HAP-1 (cell line): ENCODE measurements at regions not wholly inside any gene's neighbourhood (a gene's known extent, or its start where the extent isn't known, plus 50 kb on each side); places are given as distances from the start of the nearest gene placed in this dataset.
"Not testable (repeated sequence)": the region's sequence is repeated elsewhere in the genome, so short reads cannot be mapped to it uniquely, and the experiment has no call there.

Source experiments
- DNase-seq, 2 experiments: peaks; one replicate each; pipeline ENCODE4 v3.0.0-alpha.2; 2016 to 2020; ENCODE audit warnings: low spot score in 2 of 2
- H3K27me3 ChIP-seq: fragments of 250-450 bp; sonication (Bioruptor Pico); 2 replicates; pipeline ENCODE4 v1.5.1; 2020; ENCODE audit warnings: low read depth, mild to moderate bottlenecking, moderate library complexity
- H3K36me3 ChIP-seq: fragments of 250-450 bp; sonication (Bioruptor Pico); replicated peaks from 2 replicates; pipeline ENCODE4 v1.5.1; 2020; ENCODE audit warnings: mild to moderate bottlenecking
- H3K4me1 ChIP-seq: fragments of 250-450 bp; sonication (Bioruptor Pico); 2 replicates; pipeline ENCODE4 v1.5.1; 2020; ENCODE audit warnings: mild to moderate bottlenecking
- H3K4me3 ChIP-seq: fragments of 250-450 bp; sonication (Bioruptor Pico); 2 replicates; pipeline ENCODE4 v1.5.1; 2020; ENCODE audit warnings: mild to moderate bottlenecking, moderate library complexity
- H3K9me3 ChIP-seq: fragments of 250-450 bp; sonication (Bioruptor Pico); 2 replicates; pipeline ENCODE4 v1.5.1; 2020; ENCODE audit warnings: mild to moderate bottlenecking, moderate library complexity
- in situ Hi-C: fragments of 300-500 bp; cut with MboI; formaldehyde crosslinking; loops from 3 replicates; pipeline ENCODE4 v1.14.3; 2020; ENCODE audit warnings: low sequenced_read_pairs, inconsistent platforms, mixed read lengths

DNA sequence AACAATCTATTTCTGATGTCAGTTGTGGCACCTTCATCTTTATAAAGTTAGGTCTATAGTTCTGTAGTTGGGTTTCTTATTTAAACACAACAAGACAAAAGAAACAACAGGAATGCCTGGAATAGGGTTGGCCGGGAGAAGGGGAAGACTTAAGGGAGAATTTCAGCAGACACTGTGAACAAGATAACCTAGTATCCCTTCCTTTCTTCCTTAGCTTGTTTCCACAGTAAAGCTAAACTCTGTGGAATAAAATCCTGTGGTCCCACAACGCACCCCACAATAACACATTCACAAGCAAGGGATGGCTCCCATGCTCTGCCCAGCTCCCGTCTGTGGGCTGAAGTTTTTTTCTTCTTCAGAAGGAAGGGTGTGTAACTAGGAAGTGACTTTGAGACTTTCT lies 124.9 kb upstream of the SMARCA2 start:
- H3K9me3 ChIP-seq = no peaks in the 10 kb centered on the region; the same call in 1 of the 2 replicates
- H3K27me3 ChIP-seq = 0 out of 2 replicates have a peak, but pooled peaks cover 3% of the 10 kb centered on the region
- H3K36me3 ChIP-seq = no peaks in the 10 kb centered on the region
- no peak for DNase-seq
- in situ Hi-C loops = no loop called here
- no peak overlapping the region for H3K4me3 ChIP-seq
- H3K4me1 ChIP-seq = no peaks in the 10 kb centered on the region

- Histone ChIP-seq H3K4me1 (no peaks in the 10 kb centered on the region), H3K27me3 (0 out of 2 replicates have a peak, but pooled peaks cover 3% of the 10 kb centered on the region), H3K9me3 (no peaks in the 10 kb centered on the region; the same call in 1 of the 2 replicates), H3K36me3 (no peaks in the 10 kb centered on the region), H3K4me3 (no peak overlapping the region)
- DNase-seq = no peak
- in situ Hi-C loops = no loop called here
These were observed 124.3 kb upstream of the SMARCA2 start for GRCh38 chr9:1890816-1891215.

- DNase-seq, H3K36me3 ChIP-seq, H3K4me1 ChIP-seq, H3K4me3 ChIP-seq, H3K9me3 ChIP-seq, in situ Hi-C loops, H3K27me3 ChIP-seq: not testable (repeated sequence)
These were observed 112.0 kb upstream of the SMARCA2 start for GRCh38 chr9:1903080-1903704.

- Histone ChIP-seq H3K4me3 (no peak overlapping the region), H3K4me1 (no peaks in the 10 kb centered on the region), H3K27me3 (no peaks in the 10 kb centered on the region), H3K9me3 (no peaks in the 10 kb centered on the region), H3K36me3 (no peaks in the 10 kb centered on the region)
- no peak for DNase-seq
- in situ Hi-C loops = no loop called here
These were observed 107.7 kb upstream of the SMARCA2 start for GRCh38 chr9:1907465-1907864.

GRCh38 chr9:1909322-1909721 lies 105.8 kb upstream of the SMARCA2 start:
- in situ Hi-C loops = no loop called here
- H3K36me3 ChIP-seq = no peaks in the 10 kb centered on the region
- H3K9me3 ChIP-seq = no peaks in the 10 kb centered on the region
- H3K27me3 ChIP-seq = peaks cover 4% of the 10 kb centered on the region
- H3K4me1 ChIP-seq = no peaks in the 10 kb centered on the region
- no peak for DNase-seq
- H3K4me3 ChIP-seq = no peak overlapping the region

DNA sequence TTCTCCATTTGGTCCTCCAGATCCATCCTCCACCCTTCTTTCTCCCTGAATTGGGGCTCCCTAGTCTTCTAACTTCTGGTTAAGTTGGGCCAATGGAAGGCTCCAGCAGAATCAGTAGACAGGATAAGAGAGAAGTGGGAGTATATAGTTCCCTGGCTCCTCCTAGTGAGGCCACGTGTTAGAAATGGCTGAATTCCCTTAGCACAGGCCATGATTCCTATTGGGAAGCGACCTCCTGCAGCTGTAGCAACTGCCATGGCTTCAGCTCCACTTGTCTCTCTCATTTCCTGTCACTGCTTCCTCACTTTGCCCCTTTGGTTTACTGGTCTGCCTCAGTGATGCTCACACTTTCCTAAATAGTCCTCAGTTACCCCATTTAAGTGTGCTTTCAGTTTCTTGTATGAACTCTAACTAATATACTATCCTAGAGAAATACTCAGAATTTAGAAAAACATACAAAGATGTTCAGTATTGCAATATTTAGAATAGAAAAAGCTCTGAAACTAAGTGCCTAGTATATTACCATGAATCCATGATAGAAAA lies 104.8 kb upstream of the SMARCA2 start:
- in situ Hi-C loops = no loop called here
- Histone ChIP-seq H3K4me1 (no peaks in the 10 kb centered on the region), H3K27me3 (peaks cover 4% of the 10 kb centered on the region), H3K9me3 (no peaks in the 10 kb centered on the region), H3K36me3 (no peaks in the 10 kb centered on the region), H3K4me3 (no peak overlapping the region)
- no peak for DNase-seq

- Histone ChIP-seq H3K36me3 (no peaks in the 10 kb centered on the region), H3K9me3 (no peaks in the 10 kb centered on the region), H3K4me3 (no peak overlapping the region), H3K27me3 (peaks cover 4% of the 10 kb centered on the region), H3K4me1 (no peaks in the 10 kb centered on the region)
- no peak for DNase-seq
- in situ Hi-C loops = no loop called here
These were observed 101.4 kb upstream of the SMARCA2 start for GRCh38 chr9:1913631-1914330.

GRCh38 chr9:1916095-1916494 lies 99.1 kb upstream of the SMARCA2 start:
- no peaks in the 10 kb centered on the region for H3K4me1 ChIP-seq
- H3K4me3 ChIP-seq = no peak overlapping the region
- no peaks in the 10 kb centered on the region for H3K36me3 ChIP-seq

DNA sequence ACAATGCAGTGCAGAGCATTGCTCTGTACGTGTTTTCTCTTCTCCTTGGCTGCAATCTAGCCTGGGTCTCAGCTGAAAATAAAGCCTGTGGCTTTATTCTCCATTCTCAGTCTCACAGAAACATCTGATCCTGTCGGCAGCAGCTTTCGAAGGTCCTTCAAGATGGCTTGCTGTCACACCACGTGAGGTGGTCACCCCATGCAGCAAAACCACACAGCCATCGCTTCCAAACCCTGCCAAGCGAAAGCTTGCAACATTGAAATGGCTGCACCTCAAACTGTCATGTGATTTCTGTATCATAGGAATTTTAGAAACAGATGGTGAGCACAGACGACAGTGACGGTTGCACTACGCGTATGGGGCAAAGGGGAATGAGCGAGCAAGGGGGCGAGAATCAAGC lies 98.5 kb upstream of the SMARCA2 start:
- no peaks in the 10 kb centered on the region for H3K4me1 ChIP-seq
- H3K9me3 ChIP-seq = no peaks in the 10 kb centered on the region
- H3K4me3 ChIP-seq = no peak overlapping the region
- DNase-seq = no peak
- no peaks in the 10 kb centered on the region for H3K36me3 ChIP-seq
- in situ Hi-C loops = no loop called here
- H3K27me3 ChIP-seq = peaks cover 4% of the 10 kb centered on the region

More at GRCh38 chr9:1916095-1916494, 99.1 kb upstream of the SMARCA2 start:
- in situ Hi-C loops = no loop called here
- H3K27me3 ChIP-seq = peaks cover 4% of the 10 kb centered on the region
- no peak for DNase-seq
- no peaks in the 10 kb centered on the region for H3K9me3 ChIP-seq

- no peak overlapping the region for H3K4me3 ChIP-seq
- H3K27me3 ChIP-seq = peaks cover 4% of the 10 kb centered on the region
- H3K4me1 ChIP-seq = no peaks in the 10 kb centered on the region
- in situ Hi-C loops = no loop called here
- H3K36me3 ChIP-seq = no peaks in the 10 kb centered on the region
- no peaks in the 10 kb centered on the region for H3K9me3 ChIP-seq
- DNase-seq = no peak
These were observed 97.7 kb upstream of the SMARCA2 start for GRCh38 chr9:1917396-1917935.

- Histone ChIP-seq H3K9me3 (no peaks in the 10 kb centered on the region), H3K4me1 (no peaks in the 10 kb centered on the region)
- in situ Hi-C loops = no loop called here
These were observed 97.0 kb upstream of the SMARCA2 start for GRCh38 chr9:1918108-1918507.

GRCh38 chr9:1918622-1919021 lies 96.5 kb upstream of the SMARCA2 start:
- Histone ChIP-seq H3K4me3 (no peak overlapping the region), H3K4me1 (no peaks in the 10 kb centered on the region), H3K27me3 (no peaks in the 10 kb centered on the region; the same call in 1 of the 2 replicates), H3K36me3 (no peaks in the 10 kb centered on the region), H3K9me3 (no peaks in the 10 kb centered on the region)
- no peak for DNase-seq
- in situ Hi-C loops = no loop called here

More at GRCh38 chr9:1918108-1918507, 97.0 kb upstream of the SMARCA2 start:
- peaks cover 4% of the 10 kb centered on the region for H3K27me3 ChIP-seq
- DNase-seq = no peak
- H3K4me3 ChIP-seq = no peak overlapping the region
- no peaks in the 10 kb centered on the region for H3K36me3 ChIP-seq

- no peaks in the 10 kb centered on the region for H3K4me1 ChIP-seq
- H3K36me3 ChIP-seq = no peaks in the 10 kb centered on the region
- in situ Hi-C loops = no loop called here
- DNase-seq = no peak
- no peaks in the 10 kb centered on the region for H3K27me3 ChIP-seq
- H3K9me3 ChIP-seq = no peaks in the 10 kb centered on the region
- H3K4me3 ChIP-seq = no peak overlapping the region
These were observed 95.9 kb upstream of the SMARCA2 start for GRCh38 chr9:1919229-1919628.

GRCh38 chr9:1920386-1920785 lies 94.8 kb upstream of the SMARCA2 start:
- in situ Hi-C loops = no loop called here
- DNase-seq = no peak
- Histone ChIP-seq H3K4me1 (no peaks in the 10 kb centered on the region), H3K4me3 (no peak overlapping the region), H3K9me3 (no peaks in the 10 kb centered on the region), H3K36me3 (no peaks in the 10 kb centered on the region), H3K27me3 (no peaks in the 10 kb centered on the region)
